ENCODE measurements at regions not wholly inside any gene's neighbourhood (a gene's known extent, or its start where the extent isn't known, plus 50 kb on each side); places are given as distances from the start of the nearest gene placed in this dataset.

GRCh38 chr12:128205145-128205544 is 61.8 kb upstream of the TMEM132C start:
- H3K36me3 ChIP-seq (ENCODE audit: control insufficient read depth in 2 of 2, insufficient read depth in 2 of 2, low read length in 2 of 2) = no peaks in the 10 kb centered on the region
- no peaks in the 10 kb centered on the region for H3K4me1 ChIP-seq (ENCODE audit: control insufficient read depth in 2 of 2, insufficient read depth in 2 of 2, low read length in 2 of 2)
- no peaks in the 10 kb centered on the region for H3K9me3 ChIP-seq (ENCODE audit: control insufficient read depth in 2 of 2, low read length in 2 of 2)

GRCh38 chr12:128205758-128206157 is 61.2 kb upstream of the TMEM132C start:
- H3K4me3 ChIP-seq (ENCODE audit: low read length in 2 of 2) = no peak overlapping the region
- H3K9me3 ChIP-seq (ENCODE audit: control insufficient read depth in 2 of 2, low read length in 2 of 2) = no peaks in the 10 kb centered on the region
- H3K36me3 ChIP-seq (ENCODE audit: control insufficient read depth in 2 of 2, insufficient read depth in 2 of 2, low read length in 2 of 2) = no peaks in the 10 kb centered on the region
- no peaks in the 10 kb centered on the region for H3K27me3 ChIP-seq (ENCODE audit: control insufficient read depth in 2 of 2, insufficient read depth in 2 of 2, low read length in 2 of 2)
- H3K4me1 ChIP-seq (ENCODE audit: control insufficient read depth in 2 of 2, insufficient read depth in 2 of 2, low read length in 2 of 2) = no peaks in the 10 kb centered on the region
- H3K27ac ChIP-seq (ENCODE audit: low read depth in 2 of 2, low read length in 2 of 2) = no peak overlapping the region
- no peak overlapping the region for H3K9ac ChIP-seq (ENCODE audit: low read depth in 1 of 2, low read length in 2 of 2)

More at GRCh38 chr12:128205145-128205544, 61.8 kb upstream of the TMEM132C start:
- Histone ChIP-seq H3K9ac (ENCODE audit: low read depth in 1 of 2, low read length in 2 of 2) (no peak overlapping the region), H3K4me3 (ENCODE audit: low read length in 2 of 2) (no peak overlapping the region), H3K27ac (ENCODE audit: low read depth in 2 of 2, low read length in 2 of 2) (no peak overlapping the region), H3K27me3 (ENCODE audit: control insufficient read depth in 2 of 2, insufficient read depth in 2 of 2, low read length in 2 of 2) (no peaks in the 10 kb centered on the region)
